Hepatocyte (in vitro differentiated cells): ENCODE measurements at regions not wholly inside any gene's neighbourhood (a gene's known extent, or its start where the extent isn't known, plus 50 kb on each side); places are given as distances from the start of the nearest gene placed in this dataset.

Experiments used
- DNase-seq: peaks from one replicate; pipeline ENCODE4 v3.0.0-alpha.2; 2016; ENCODE audit warnings: low spot score
- H2AFZ ChIP-seq: fragments of 200-600 bp; sonication (generic); 2 replicates; pipeline ENCODE4 v1.6.0; 2016; ENCODE audit warnings: antibody characterized with exemption, mild to moderate bottlenecking
- H3K27ac ChIP-seq: fragments of 200-600 bp; sonication (generic); 2 replicates; pipeline ENCODE4 v1.5.1; 2016; ENCODE audit warnings: mild to moderate bottlenecking
- H3K27me3 ChIP-seq: fragments of 200-600 bp; sonication (generic); 2 replicates; pipeline ENCODE4 v1.6.1; 2016
- H3K36me3 ChIP-seq: fragments of 200-600 bp; sonication (generic); replicated peaks from 2 replicates; pipeline ENCODE4 v1.5.1; 2016; ENCODE audit warnings: low read depth; ENCODE audit not compliant: insufficient read depth
- H3K4me1 ChIP-seq: fragments of 200-600 bp; sonication (generic); 2 replicates; pipeline ENCODE4 v1.5.1; 2016; ENCODE audit warnings: mild to moderate bottlenecking, moderate library complexity; ENCODE audit not compliant: insufficient read depth
- H3K4me2 ChIP-seq: fragments of 200-600 bp; sonication (generic); 2 replicates; pipeline ENCODE4 v1.6.0; 2016
- H3K4me3 ChIP-seq: fragments of 200-600 bp; sonication (generic); 2 replicates; pipeline ENCODE4 v1.5.1; 2016; ENCODE audit warnings: mild to moderate bottlenecking
- H3K79me2 ChIP-seq: fragments of 200-600 bp; sonication (generic); 2 replicates; pipeline ENCODE4 v1.6.0; 2017; ENCODE audit warnings: mild to moderate bottlenecking
- H3K9me2 ChIP-seq: fragments of 200-600 bp; sonication (generic); replicated peaks from 2 replicates; pipeline ENCODE4 v1.6.0; 2017; ENCODE audit warnings: mild to moderate bottlenecking; ENCODE audit not compliant: insufficient read depth
- H3K9me3 ChIP-seq: fragments of 200-600 bp; sonication (generic); 2 replicates; pipeline ENCODE4 v1.5.1; 2016; ENCODE audit warnings: low read depth, mild to moderate bottlenecking
- H4K20me1 ChIP-seq: fragments of 200-600 bp; sonication (generic); 2 replicates; pipeline ENCODE4 v1.6.0; 2016; ENCODE audit warnings: mild to moderate bottlenecking; ENCODE audit not compliant: insufficient read depth, poor library complexity, severe bottlenecking
- CTCF ChIP-seq: fragments of 200-600 bp; sonication (generic); IDR thresholded peaks from 2 replicates; pipeline ENCODE4 v1.5.1; 2016; ENCODE audit warnings: antibody characterized with exemption, mild to moderate bottlenecking; ENCODE audit not compliant: poor library complexity
- EZH2 ChIP-seq: fragments of 200-600 bp; sonication (generic); IDR thresholded peaks from 2 replicates; pipeline ENCODE4 v1.6.1; 2016; ENCODE audit warnings: antibody characterized with exemption, mild to moderate bottlenecking, borderline replicate concordance
- EZH2phosphoT487 ChIP-seq: fragments of 200-600 bp; sonication (generic); IDR thresholded peaks from one replicate; pipeline ENCODE4 v1.6.1; 2018; ENCODE audit warnings: antibody characterized with exemption, mild to moderate bottlenecking, low read depth, moderate library complexity; ENCODE audit not compliant: unreplicated experiment, severe bottlenecking
- WGBS: methylation state at CpG from one replicate; pipeline ENCODE4 v1.1.6; 2016; ENCODE audit warnings: low lambda C conversion rate; ENCODE audit errors: missing lambda C conversion rate; 5-methylcytosine and 5-hydroxymethylcytosine counted together

DNA sequence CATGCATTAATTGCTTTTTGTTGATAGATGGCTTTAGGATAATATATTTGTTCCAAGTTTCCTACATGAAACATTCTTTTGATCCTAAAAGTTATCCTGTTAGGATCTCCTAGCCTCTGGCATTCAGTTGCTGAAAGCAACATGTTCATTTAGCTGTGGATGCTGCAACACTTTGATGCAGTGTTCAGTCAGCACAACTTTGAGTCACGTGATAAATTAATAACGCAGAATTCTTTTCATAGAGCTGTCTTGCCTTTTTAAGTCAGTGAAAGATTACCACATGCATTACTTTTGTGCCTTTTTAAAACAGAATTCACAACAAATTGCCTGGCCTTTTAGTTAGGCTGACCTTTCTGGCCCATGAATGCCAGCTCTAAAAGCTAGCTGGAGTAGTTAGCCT lies 1467.9 kb upstream of the ZEB2 start:
- no peak overlapping the region for H2AFZ ChIP-seq
- H3K27me3 ChIP-seq: no peaks in the 10 kb centered on the region
- peaks cover 17% of the 10 kb centered on the region for H3K4me1 ChIP-seq
- no peaks in the 10 kb centered on the region for H4K20me1 ChIP-seq
- no peaks in the 10 kb centered on the region for H3K9me3 ChIP-seq
- no peak for DNase-seq
- H3K4me2 ChIP-seq: no peak overlapping the region
- no peaks in the 10 kb centered on the region for H3K79me2 ChIP-seq
- H3K9me2 ChIP-seq: no peaks in the 10 kb centered on the region
- no peaks in the 10 kb centered on the region for H3K36me3 ChIP-seq
- no peak overlapping the region for H3K27ac ChIP-seq
- WGBS: 67% methylated on average over 2 of the region's 2 CpGs
- no peak overlapping the region for H3K4me3 ChIP-seq
- TF ChIP-seq CTCF (no peak), EZH2phosphoT487 (no peak), EZH2 (no peak)

- Histone ChIP-seq H3K4me1 (peaks cover 17% of the 10 kb centered on the region), H3K9me3 (no peaks in the 10 kb centered on the region), H3K27me3 (no peaks in the 10 kb centered on the region), H4K20me1 (no peaks in the 10 kb centered on the region), H3K9me2 (no peaks in the 10 kb centered on the region), H2AFZ (no peak overlapping the region), H3K79me2 (no peaks in the 10 kb centered on the region), H3K36me3 (no peaks in the 10 kb centered on the region), H3K4me2 (no peak overlapping the region), H3K4me3 (no peak overlapping the region), H3K27ac (peak overlapping the region; percentile 6)
- TF ChIP-seq EZH2phosphoT487 (no peak), EZH2 (no peak)
- DNase-seq: no peak
Observed at GRCh38 chr2:145985517-145985916, 1465.6 kb upstream of the ZEB2 start.

DNA sequence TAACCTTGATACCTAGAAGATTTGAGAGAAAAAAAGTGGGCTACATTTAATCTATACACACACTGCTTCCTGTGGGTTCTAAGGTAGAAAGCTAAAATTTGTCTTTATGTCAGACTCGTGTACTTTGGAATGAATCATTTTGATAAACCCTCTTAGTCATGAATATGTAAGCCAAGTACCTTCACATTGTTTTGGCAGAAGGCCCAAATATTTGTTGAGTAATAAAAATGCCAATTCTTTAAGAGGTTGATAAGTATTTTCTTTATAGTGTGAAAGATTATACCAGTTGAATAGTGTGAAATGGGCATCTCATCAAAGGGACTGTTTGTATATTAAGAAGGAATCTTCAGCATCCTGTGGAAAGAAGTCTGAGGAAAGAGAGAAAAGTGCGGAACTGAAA lies 1464.7 kb upstream of the ZEB2 start:
- Histone ChIP-seq H3K27me3 (no peaks in the 10 kb centered on the region), H3K4me3 (no peak overlapping the region), H3K9me2 (no peaks in the 10 kb centered on the region), H3K4me1 (peaks cover 17% of the 10 kb centered on the region), H2AFZ (no peak overlapping the region), H3K4me2 (no peak overlapping the region), H3K27ac (no peak overlapping the region), H4K20me1 (no peaks in the 10 kb centered on the region), H3K9me3 (no peaks in the 10 kb centered on the region), H3K36me3 (no peaks in the 10 kb centered on the region), H3K79me2 (no peaks in the 10 kb centered on the region)
- peak; percentile 3 for DNase-seq
- WGBS: 65% methylated on average over 2 of the region's 2 CpGs
- TF ChIP-seq EZH2phosphoT487 (no peak), EZH2 (no peak), CTCF (no peak)

DNA sequence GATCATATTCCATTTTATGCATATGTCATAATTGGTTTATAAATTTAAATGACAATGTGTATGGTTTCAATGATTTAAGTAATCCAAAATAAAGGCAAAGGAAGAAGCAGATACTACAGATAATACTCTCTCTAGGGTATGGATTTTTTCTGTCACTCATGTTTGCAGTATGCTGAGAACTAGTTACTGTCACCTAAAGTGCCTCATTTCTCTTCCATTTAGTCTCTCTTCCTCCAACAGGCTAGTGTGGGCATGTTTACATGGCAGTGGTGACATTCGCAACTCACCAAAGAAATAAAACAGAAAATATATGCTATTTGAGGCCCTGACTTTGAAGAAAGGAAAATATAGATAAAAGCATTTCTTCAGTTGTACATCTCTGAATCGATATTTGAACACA lies 1460.4 kb upstream of the ZEB2 start:
- Histone ChIP-seq H3K9me2 (no peaks in the 10 kb centered on the region), H3K4me2 (no peak overlapping the region), H3K4me3 (no peak overlapping the region), H3K27me3 (no peaks in the 10 kb centered on the region), H3K9me3 (no peaks in the 10 kb centered on the region), H3K36me3 (no peaks in the 10 kb centered on the region), H3K79me2 (no peaks in the 10 kb centered on the region), H4K20me1 (no peaks in the 10 kb centered on the region), H3K27ac (no peak overlapping the region), H3K4me1 (peaks cover 10% of the 10 kb centered on the region), H2AFZ (no peak overlapping the region)
- TF ChIP-seq EZH2 (no peak), EZH2phosphoT487 (no peak), CTCF (no peak)
- WGBS: 90% methylated on average over 2 of the region's 2 CpGs
- no peak for DNase-seq
